CD4-positive, alpha-beta T cell treated with Interferon gamma for 1 hour (primary cell): ENCODE measurements at regions not wholly inside any gene's neighbourhood (a gene's known extent, or its start where the extent isn't known, plus 50 kb on each side); places are given as distances from the start of the nearest gene placed in this dataset.

Experiments used
- DNase-seq: peaks from one replicate; pipeline ENCODE4 v3.0.0-alpha.2; 2020

GRCh38 chr2:173419506-173419905 lies 64.8 kb downstream of the CDCA7 start:
- DNase-seq, result no peak

- DNase-seq, result no peak
Observed at GRCh38 chr2:173424886-173425285, 70.2 kb downstream of the CDCA7 start.

GRCh38 chr2:173427887-173428668 lies 73.4 kb downstream of the CDCA7 start:
- DNase-seq, result no peak

GRCh38 chr2:173431191-173431590 lies 76.5 kb downstream of the CDCA7 start:
- DNase-seq, result no peak

GRCh38 chr2:173432049-173432754 lies 77.5 kb downstream of the CDCA7 start:
- no peak for DNase-seq

GRCh38 chr2:173434762-173435569 lies 80.3 kb downstream of the CDCA7 start:
- DNase-seq, result no peak

- no peak for DNase-seq
Observed at GRCh38 chr2:173435574-173435973, 80.9 kb downstream of the CDCA7 start.

GRCh38 chr2:173436088-173436487 lies 81.4 kb downstream of the CDCA7 start:
- no peak for DNase-seq

GRCh38 chr2:173441222-173441621 lies 86.5 kb downstream of the CDCA7 start:
- no peak for DNase-seq

- DNase-seq, result no peak
Observed at GRCh38 chr2:173442542-173442941, 87.9 kb downstream of the CDCA7 start.

GRCh38 chr2:173446722-173447121 lies 92.0 kb downstream of the CDCA7 start:
- no peak for DNase-seq

- peak; percentile 44 for DNase-seq
Observed at GRCh38 chr2:173448938-173449471, 94.3 kb downstream of the CDCA7 start.

GRCh38 chr2:173451118-173451517 lies 96.4 kb downstream of the CDCA7 start:
- no peak for DNase-seq

- no peak for DNase-seq
Observed at GRCh38 chr2:173451941-173452340, 97.3 kb downstream of the CDCA7 start.

GRCh38 chr2:173452416-173452815 lies 97.7 kb downstream of the CDCA7 start:
- DNase-seq, result no peak

- no peak for DNase-seq
Observed at GRCh38 chr2:173456960-173457359, 102.3 kb downstream of the CDCA7 start.

- no peak for DNase-seq
Observed at GRCh38 chr2:173457366-173457765, 102.7 kb downstream of the CDCA7 start.

GRCh38 chr2:173458991-173459780 lies 104.5 kb downstream of the CDCA7 start:
- no peak for DNase-seq

GRCh38 chr2:173462892-173463840 lies 108.5 kb downstream of the CDCA7 start:
- DNase-seq, result no peak

- no peak for DNase-seq
Observed at GRCh38 chr2:173463846-173464245, 109.2 kb downstream of the CDCA7 start.

- DNase-seq, result no peak
Observed at GRCh38 chr2:173467751-173468150, 113.1 kb downstream of the CDCA7 start.
